NT2/D1 (cell line): ENCODE measurements at regions not wholly inside any gene's neighbourhood (a gene's known extent, or its start where the extent isn't known, plus 50 kb on each side); places are given as distances from the start of the nearest gene placed in this dataset.

ENCODE experiments used
- YY1 ChIP-seq: IDR thresholded peaks from 2 replicates; pipeline ENCODE4 v1.6.1; 2011; ENCODE audit not compliant: insufficient read length, insufficient read depth
- ZNF274 ChIP-seq: IDR thresholded peaks from 2 replicates; pipeline ENCODE4 v1.6.1; 2011; ENCODE audit warnings: mild to moderate bottlenecking, low read depth, low read length

GRCh38 chr3:35183927-35184675 lies 455.2 kb upstream of the ARPP21 start:
- TF ChIP-seq ZNF274 (no peak), YY1 (no peak)
